ENCODE measurements at regions not wholly inside any gene's neighbourhood (a gene's known extent, or its start where the extent isn't known, plus 50 kb on each side); places are given as distances from the start of the nearest gene placed in this dataset.

DNA sequence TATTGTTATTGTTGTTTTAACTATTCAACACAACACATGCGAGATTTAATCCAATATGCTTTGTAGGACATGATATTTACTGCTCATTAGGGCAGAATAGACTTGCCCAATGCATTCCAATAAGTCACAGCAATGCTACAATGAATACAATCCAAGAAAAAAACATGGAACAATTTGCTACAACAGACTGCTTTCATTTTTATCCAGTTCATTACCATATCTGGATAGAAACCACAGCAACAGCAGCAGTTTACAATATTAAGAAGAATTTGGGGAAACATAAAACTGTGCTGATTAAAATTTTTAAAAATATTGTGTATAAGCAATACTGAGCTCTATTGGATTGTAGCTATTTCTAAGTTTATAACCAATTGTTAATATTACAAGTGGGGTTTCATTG, 833.0 kb downstream of the DIAPH3 start:
- H3K4me3 ChIP-seq (ENCODE audit: low read length): no peak overlapping the region
- no peak for DNase-seq (ENCODE audit: low read depth, low spot score)

DNA sequence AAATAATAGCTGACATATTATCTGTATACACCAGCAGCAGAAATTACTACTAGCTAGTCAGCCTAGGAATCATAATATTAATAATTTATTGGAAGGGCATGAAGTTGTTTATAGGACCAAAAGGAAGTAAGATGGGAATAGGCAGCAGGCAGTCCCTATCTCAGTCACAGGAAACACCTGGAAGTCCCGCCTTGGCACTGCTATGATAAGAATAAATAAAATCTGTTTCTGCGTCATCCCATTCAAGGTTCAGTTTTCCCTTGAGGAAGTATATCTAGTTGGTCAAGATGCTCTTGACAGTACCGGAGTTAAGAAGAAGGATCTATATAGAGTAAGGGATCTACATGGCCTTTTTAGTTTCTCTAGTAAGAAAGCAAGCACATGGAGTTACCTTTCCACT, 830.8 kb downstream of the DIAPH3 start:
- H3K4me3 ChIP-seq (ENCODE audit: low read length): no peak overlapping the region
- DNase-seq (ENCODE audit: low read depth, low spot score): no peak

DNA sequence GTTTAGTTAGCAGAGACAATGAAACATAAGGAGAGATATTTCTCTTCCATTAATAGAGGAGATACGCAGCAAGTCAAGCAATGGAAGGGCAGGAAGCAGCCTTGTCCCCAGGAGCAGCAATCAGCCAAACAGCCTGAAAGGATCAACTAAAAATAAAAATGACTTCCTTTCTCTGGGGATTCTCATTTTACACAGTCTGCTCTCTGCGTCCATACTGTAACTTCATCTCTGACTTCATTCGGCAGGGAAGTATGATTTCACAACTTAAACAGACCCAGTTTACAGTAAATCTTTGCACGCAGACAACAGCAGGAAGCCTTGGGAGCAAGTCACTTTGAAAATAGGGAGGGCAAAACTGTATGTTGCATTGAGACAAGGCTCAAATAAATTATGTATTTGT, 826.7 kb downstream of the DIAPH3 start:
- H3K4me3 ChIP-seq (ENCODE audit: low read length): no peak overlapping the region
- no peak for DNase-seq (ENCODE audit: low read depth, low spot score)

DNA sequence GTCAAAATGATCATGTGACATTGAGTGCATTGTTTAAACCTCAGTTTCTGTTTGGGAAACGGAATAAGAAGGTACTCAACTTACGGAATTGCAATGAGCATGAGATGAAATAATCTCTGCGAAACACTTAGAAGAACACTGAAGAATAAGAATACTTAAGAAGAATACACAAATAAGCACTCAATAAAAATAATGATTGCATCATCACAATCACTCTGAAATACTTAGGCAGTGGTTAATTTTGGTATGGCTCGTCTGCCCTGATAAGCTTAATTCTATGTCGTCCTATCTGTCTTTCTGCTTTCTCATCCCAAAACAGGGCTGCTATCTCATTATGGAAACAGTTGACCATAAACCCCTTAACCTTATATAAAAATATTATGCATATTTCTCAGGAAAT, 823.6 kb downstream of the DIAPH3 start:
- no peak for DNase-seq (ENCODE audit: low read depth, low spot score)
- no peak overlapping the region for H3K4me3 ChIP-seq (ENCODE audit: low read length)

DNA sequence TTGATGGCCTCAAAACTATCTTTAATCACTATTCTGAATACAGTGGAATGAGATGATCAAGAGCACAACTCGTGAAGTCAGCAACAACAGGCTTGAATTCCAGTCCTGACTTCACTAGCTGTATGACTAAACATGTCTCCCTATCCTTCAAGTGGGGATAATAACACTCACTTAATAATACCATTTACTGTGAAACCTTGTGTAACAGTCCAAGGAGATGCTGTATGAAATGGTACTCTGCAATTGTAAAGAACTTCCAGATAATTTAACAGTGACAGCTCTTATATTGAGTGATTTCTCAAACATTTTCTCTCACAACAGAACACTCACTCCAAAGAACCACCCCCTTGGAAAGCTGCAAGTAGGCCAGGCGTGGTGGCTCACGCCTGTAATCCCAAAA, 823.1 kb downstream of the DIAPH3 start:
- no peak overlapping the region for H3K4me3 ChIP-seq (ENCODE audit: low read length)
- no peak for DNase-seq (ENCODE audit: low read depth, low spot score)

DNA sequence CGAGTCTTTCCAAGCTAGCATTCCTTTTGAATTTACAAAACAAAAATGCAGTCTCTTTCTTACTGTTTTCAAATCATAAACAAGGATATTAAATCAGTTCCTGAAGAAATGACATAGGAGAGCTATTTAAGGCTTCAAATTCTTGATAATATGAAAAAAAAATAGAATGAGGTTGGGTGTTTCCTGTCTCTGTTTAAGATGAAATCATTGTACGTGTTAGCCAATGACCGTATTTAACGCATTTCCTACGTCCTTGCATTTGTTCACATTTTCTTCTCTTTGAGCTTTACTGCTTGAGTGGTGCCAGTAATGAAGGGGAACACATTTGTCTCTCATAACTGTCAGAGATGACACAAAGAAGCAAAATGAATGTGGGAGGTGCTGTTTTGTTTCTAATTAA, 821.3 kb downstream of the DIAPH3 start:
- DNase-seq (ENCODE audit: low read depth, low spot score): no peak

DNA sequence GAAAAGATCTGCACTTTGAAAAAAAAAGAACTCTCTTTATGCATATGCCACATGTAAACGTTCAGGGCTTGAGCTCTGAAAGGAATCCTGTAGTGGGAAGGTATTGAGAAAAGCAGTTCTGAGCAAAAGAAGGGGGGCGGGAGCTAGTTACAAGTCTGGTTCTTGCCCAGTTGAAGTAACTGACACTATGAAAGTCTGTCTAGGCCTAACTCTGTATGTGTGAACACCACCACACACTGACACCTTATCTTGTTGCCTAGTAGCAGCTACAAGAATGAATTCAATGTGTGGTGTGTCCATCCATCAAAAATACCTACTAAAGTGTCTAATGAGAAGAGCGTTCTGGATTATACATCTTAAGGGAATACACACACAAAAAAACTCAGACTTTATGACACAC, 820.6 kb downstream of the DIAPH3 start:
- no peak for DNase-seq (ENCODE audit: low read depth, low spot score)
- H3K4me3 ChIP-seq (ENCODE audit: low read length): no peak overlapping the region

More for the DNA sequence above, 821.3 kb downstream of the DIAPH3 start:
- no peak overlapping the region for H3K4me3 ChIP-seq (ENCODE audit: low read length)

DNA sequence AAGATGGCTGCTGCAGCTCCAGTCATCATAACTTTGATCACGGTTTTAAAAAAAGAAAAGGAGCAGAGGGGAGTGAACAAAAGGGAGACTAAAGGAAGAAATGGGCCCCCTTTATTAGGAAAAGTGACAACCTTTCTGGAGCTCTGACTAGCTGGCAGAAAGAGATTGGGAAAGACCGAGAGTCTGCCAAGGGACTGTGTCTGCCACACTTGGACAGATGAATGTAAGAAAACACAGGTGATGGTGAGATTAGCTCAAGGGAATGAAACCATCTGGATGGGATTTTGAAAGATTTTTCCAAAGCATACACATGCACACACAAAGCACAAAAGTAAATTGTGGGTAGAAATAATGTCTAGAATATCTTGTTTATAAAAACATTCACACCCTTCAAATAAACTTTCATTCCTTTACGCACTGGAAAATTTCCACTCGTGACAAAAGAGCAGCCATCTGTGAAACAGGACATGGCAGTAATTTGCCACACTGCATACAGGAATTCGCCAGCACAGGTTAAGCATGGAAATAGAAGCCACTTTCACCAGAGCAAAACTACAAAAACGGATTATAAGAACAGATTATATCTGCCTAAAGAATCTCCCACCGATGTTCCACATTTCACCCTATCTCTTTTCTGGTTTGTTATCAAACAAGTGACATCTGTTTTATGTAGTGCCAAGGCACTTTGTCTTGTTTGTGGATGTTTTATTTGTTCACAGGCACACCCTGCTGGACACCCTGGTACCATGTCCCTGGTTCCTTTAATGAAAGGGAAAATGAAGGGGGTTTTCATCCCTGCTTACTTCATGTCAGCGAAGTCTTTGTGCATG, 819.5 kb downstream of the DIAPH3 start:
- H3K4me3 ChIP-seq (ENCODE audit: low read length): no peak overlapping the region
- DNase-seq (ENCODE audit: low read depth, low spot score): no peak

DNA sequence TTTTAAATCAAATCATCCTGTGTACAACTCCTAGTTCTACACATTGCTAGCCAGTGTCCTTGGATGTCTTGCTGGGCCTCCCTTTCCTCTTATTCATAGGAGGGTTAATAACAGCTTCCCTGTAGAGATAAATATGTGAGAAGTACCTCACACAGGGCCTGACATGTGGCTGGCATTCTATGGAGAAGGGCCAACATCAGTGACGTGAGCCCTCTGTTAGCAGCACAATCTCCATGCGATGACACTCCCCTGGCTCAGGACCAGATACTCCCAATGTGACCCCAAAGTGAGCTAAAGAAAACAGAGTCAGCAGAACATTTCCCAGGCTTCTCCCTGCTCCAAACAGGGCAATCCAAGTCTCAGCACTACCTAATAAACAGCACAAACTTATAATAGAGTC, 818.4 kb downstream of the DIAPH3 start:
- no peak for DNase-seq (ENCODE audit: low read depth, low spot score)
- H3K4me3 ChIP-seq (ENCODE audit: low read length): no peak overlapping the region

DNA sequence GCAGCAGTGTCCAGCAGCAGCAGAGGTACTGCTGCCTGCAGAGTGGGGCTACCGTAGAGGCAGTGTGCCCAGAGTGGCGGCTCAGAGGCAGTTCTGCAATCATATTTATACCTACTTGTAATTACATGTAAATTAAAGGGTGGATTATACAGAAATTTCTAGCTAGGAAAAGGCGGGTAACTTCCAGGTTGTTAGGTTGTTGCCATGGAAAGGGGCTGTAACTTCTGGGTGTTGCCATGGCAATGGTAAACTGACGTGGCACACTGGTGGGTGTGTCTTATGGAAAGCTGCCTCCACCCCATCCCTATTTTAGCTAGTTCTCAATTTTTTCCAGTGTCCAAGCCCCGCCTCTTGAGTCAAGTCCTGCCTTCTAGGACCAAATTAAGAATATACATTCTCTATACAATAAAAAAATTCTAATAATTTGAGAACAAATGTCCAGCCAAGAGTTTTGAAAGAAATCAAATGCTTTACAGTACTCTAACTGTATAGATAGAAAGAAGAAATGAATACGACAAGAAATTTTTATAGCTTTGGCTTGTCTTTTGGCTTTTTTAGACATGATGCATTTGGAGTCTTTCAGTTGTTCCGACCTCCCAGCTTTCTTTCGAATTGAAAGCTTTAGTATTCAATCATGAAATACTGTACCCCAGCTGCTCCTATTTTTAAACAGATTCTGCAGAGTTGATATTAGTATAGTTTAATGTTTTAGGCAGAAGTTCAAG, 816.6 kb downstream of the DIAPH3 start:
- H3K4me3 ChIP-seq (ENCODE audit: low read length): no peak overlapping the region
- no peak for DNase-seq (ENCODE audit: low read depth, low spot score)

DNA sequence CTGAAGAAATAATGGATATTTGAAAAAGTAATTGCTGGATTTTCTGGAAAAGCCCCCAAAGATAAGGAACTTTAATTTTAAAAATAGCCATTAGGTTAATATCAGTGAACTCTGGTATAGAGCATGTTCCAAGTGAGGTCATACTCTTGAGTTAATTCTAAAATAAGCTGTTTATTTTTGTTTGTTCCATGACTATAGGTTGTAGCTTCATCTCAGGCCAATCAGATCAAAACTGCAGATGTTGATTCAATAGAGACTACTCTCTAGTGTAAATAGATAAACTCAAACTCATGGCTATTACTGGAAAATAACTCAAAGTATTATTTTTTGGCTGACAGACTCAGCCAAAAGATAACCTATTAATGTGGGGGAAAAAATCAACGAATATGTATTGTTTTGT, 815.1 kb downstream of the DIAPH3 start:
- DNase-seq (ENCODE audit: low read depth, low spot score): no peak
- no peak overlapping the region for H3K4me3 ChIP-seq (ENCODE audit: low read length)

DNA sequence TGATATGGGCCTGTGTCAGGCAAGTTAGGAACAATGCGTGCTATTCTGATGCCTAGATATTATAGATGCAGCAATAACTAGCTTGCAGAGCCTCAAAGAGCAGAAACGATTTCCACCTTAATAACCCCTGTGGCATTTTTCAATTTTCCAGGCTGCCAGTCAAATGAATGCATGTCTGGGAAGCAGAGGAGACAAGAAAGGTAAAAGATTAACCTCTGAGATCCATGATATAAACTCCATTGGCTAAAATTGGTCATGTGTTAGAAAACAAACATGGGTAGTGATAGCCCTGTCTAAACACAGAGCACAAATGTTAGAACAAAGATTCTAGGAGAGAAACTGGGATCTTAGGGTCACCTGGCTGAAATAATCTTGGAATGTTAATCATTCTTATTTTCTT, 811.1 kb downstream of the DIAPH3 start:
- DNase-seq (ENCODE audit: low read depth, low spot score): no peak
- no peak overlapping the region for H3K4me3 ChIP-seq (ENCODE audit: low read length)

DNA sequence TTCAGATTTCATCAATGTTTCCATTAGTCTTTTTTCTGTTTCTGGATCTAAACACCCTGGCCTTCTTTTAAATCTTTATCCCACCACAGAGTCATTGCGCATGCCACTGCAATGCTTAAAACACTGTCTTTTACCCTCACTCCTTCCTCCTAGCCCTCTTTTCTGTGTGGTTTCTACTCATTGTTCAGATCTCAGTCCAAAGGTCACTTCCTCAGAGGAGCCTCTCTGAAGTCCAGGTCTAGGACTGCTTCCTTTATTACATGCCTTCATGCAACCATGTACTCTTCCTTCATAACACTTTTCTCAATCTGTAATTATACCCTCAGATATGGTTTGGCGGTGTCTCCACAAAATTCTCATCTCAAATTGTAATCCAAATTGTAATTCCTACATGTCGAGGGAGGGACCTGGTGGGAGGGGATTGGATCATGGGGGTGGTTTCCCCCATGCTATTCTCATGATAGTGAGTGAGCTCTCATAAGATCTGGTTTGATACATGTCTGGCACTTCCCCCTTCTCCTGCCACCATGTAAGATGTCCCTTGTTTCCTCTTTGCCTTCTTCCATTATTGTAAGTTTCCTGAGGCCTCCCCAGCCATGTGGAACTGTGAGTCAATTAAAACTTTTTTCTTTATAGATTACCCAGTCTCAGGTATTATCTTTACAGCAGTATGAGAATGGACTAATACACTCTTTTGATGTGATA, 808.9 kb downstream of the DIAPH3 start:
- no peak overlapping the region for H3K4me3 ChIP-seq (ENCODE audit: low read length)
- DNase-seq (ENCODE audit: low read depth, low spot score): no peak

DNA sequence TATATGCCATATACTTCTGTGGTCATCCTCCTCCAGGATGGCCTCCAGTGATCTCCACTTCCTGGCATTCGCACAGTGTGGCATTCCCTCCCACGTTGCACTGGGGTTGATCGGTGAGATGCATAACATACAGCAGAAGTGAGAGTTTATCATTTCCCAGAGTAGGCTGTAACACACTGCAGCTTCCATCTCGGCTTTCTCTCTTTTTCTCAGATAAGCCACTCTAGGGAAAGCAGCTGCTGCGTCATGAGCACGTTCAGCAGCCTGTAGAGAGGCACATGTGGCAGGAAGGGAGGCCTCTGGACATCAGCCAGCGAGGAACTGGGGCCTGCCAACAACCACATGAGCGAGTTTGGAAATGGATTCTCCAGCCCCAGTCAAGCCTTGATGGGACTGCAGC, 807.1 kb downstream of the DIAPH3 start:
- no peak for DNase-seq (ENCODE audit: low read depth, low spot score)

DNA sequence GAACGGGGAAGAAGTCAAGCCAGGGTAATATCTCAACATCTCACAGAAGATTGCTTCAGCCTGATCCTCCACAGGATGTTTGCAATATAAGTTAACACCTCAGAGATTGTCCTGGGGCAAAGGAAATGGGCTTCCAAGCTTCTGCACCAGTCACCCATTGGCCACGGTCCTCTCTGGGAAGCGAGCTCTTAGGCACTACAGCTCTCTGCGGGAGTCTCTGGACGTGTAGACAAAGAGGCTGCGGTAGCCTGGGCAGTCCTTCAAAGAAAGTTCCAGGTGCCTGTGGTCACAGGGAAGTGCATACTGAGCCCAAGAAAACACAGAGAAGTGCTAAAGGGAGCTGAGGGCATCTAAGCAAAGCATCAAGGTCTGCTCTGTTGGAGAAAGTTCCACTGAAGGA, 805.7 kb downstream of the DIAPH3 start:
- H3K4me3 ChIP-seq (ENCODE audit: low read length): no peak overlapping the region
- DNase-seq (ENCODE audit: low read depth, low spot score): no peak

More for the DNA sequence above, 807.1 kb downstream of the DIAPH3 start:
- H3K4me3 ChIP-seq (ENCODE audit: low read length): no peak overlapping the region

DNA sequence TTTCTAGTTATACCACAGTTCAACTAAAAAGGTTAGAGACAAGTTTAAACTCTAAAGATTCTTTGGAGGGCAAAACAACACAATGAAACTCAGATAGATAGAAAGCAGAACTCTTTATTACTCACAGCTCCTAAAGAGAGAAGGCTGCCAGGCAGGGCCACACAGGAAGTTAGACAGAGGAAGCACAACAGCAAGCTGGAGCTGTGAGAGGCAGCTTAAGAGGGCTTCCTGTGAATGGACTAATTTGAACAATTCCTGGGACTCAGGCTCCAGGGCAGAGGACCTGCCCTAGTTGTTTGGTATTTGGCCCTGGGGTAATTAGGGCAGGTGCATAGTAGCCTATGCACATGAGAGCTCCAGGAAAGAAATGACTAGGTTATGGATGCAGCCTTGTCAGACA, 803.6 kb downstream of the DIAPH3 start:
- H3K4me3 ChIP-seq (ENCODE audit: low read length): no peak overlapping the region
- peak; percentile 26 for DNase-seq (ENCODE audit: low read depth, low spot score)

DNA sequence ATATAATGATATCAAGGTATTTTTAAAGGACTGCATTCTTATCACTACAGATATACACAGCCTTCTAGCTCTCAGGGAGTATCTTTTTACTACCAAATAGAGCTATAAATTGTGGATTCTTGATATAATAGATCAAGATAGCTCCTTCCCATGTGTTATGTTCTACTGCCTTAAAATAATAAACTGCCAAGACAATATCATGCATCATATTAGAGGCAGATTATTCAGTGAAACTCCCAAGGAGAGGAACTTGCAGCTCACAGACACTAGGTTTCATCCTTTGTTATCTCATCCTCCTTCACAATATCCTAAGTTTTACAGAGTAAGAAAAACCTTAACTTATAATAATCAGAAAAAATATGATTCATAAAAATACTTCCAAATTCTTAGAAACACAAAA, 802.8 kb downstream of the DIAPH3 start:
- no peak for DNase-seq (ENCODE audit: low read depth, low spot score)
- no peak overlapping the region for H3K4me3 ChIP-seq (ENCODE audit: low read length)

DNA sequence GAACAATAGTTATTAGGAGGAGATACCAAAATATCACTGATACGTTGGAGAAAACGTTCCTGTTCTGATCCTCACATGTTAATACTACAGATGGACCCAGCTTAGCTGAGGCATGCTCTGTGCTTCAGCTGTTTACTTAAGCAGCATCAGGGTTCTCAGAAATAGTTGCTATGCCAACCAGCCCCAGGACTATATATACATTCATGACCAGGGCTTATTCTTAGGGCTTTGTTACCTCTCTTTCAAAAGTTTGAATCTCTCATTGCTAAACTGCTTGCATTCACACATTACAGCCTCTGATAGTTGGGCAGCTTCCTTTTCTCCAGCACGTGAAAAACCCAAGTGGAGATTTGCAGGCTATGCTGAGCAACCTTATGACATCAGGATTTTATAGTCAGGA, 800.4 kb downstream of the DIAPH3 start:
- no peak for DNase-seq (ENCODE audit: low read depth, low spot score)

DNA sequence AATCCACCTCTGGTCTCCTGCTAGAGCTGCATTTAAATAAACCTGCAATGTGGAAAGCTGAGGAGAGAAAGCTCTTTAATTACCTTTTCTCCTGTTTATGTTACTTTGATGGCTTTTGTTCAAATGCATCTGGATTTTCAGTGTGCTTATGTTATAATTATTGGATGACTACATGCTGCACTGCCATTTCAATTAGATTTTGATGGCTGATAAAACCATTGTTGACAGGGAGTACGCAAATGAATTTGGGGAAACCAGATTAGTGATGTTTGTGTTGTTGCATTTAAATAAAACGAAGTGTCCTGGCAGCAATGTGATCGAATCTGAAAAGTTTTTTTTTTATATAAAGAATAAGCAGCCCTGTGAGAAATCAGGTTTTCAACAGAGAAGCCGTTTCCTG, 799.8 kb downstream of the DIAPH3 start:
- H3K4me3 ChIP-seq (ENCODE audit: low read length): no peak overlapping the region
- no peak for DNase-seq (ENCODE audit: low read depth, low spot score)

More for the DNA sequence above, 800.4 kb downstream of the DIAPH3 start:
- no peak overlapping the region for H3K4me3 ChIP-seq (ENCODE audit: low read length)

DNA sequence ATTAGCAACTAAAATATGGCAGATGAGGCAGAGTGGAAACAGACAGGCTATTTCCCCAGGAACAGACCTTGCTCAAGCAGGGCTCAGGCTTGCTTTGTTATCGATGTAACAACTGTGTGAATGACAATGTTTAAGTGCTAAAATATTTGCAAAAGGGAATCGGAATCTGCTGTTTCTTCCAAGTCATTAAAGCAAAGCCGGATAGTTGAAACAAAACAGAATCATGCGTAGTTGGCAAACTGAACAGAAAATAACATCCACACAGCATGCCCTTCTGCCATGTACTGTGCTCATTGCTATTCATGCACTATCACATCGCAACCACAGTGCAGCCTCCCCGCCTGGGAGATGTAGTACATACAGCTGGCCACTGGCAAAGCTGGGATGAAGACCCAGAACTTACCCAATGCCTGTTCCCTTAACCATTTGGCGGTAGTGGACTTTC, 799.1 kb downstream of the DIAPH3 start:
- DNase-seq (ENCODE audit: low read depth, low spot score): no peak
- H3K4me3 ChIP-seq (ENCODE audit: low read length): no peak overlapping the region
